ENCODE measurements at regions not wholly inside any gene's neighbourhood (a gene's known extent, or its start where the extent isn't known, plus 50 kb on each side); places are given as distances from the start of the nearest gene placed in this dataset.

- TF ChIP-seq, protein P1, sequence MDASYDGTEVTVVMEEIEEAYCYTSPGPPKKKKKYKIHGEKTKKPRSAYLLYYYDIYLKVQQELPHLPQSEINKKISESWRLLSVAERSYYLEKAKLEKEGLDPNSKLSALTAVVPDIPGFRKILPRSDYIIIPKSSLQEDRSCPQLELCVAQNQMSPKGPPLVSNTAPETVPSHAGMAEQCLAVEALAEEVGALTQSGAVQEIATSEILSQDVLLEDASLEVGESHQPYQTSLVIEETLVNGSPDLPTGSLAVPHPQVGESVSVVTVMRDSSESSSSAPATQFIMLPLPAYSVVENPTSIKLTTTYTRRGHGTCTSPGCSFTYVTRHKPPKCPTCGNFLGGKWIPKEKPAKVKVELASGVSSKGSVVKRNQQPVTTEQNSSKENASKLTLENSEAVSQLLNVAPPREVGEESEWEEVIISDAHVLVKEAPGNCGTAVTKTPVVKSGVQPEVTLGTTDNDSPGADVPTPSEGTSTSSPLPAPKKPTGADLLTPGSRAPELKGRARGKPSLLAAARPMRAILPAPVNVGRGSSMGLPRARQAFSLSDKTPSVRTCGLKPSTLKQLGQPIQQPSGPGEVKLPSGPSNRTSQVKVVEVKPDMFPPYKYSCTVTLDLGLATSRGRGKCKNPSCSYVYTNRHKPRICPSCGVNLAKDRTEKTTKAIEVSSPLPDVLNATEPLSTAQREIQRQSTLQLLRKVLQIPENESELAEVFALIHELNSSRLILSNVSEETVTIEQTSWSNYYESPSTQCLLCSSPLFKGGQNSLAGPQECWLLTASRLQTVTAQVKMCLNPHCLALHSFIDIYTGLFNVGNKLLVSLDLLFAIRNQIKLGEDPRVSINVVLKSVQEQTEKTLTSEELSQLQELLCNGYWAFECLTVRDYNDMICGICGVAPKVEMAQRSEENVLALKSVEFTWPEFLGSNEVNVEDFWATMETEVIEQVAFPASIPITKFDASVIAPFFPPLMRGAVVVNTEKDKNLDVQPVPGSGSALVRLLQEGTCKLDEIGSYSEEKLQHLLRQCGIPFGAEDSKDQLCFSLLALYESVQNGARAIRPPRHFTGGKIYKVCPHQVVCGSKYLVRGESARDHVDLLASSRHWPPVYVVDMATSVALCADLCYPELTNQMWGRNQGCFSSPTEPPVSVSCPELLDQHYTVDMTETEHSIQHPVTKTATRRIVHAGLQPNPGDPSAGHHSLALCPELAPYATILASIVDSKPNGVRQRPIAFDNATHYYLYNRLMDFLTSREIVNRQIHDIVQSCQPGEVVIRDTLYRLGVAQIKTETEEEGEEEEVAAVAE (CRISPR knock-in tag; IDR thresholded peaks at IDR 0.05; ENCODE audit: borderline replicate concordance), result no peak
- TF ChIP-seq ARHGAP35 (CRISPR knock-in tag; IDR thresholded peaks at IDR 0.05; ENCODE audit: borderline replicate concordance), result no peak
- TF ChIP-seq ZFP36L2 (CRISPR knock-in tag; IDR thresholded peaks at IDR 0.05), result no peak
- TF ChIP-seq, protein P2, sequence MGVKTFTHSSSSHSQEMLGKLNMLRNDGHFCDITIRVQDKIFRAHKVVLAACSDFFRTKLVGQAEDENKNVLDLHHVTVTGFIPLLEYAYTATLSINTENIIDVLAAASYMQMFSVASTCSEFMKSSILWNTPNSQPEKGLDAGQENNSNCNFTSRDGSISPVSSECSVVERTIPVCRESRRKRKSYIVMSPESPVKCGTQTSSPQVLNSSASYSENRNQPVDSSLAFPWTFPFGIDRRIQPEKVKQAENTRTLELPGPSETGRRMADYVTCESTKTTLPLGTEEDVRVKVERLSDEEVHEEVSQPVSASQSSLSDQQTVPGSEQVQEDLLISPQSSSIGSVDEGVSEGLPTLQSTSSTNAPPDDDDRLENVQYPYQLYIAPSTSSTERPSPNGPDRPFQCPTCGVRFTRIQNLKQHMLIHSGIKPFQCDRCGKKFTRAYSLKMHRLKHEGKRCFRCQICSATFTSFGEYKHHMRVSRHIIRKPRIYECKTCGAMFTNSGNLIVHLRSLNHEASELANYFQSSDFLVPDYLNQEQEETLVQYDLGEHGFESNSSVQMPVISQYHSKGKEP (CRISPR knock-in tag; IDR thresholded peaks at IDR 0.05), result no peak
- TF ChIP-seq, protein P3, sequence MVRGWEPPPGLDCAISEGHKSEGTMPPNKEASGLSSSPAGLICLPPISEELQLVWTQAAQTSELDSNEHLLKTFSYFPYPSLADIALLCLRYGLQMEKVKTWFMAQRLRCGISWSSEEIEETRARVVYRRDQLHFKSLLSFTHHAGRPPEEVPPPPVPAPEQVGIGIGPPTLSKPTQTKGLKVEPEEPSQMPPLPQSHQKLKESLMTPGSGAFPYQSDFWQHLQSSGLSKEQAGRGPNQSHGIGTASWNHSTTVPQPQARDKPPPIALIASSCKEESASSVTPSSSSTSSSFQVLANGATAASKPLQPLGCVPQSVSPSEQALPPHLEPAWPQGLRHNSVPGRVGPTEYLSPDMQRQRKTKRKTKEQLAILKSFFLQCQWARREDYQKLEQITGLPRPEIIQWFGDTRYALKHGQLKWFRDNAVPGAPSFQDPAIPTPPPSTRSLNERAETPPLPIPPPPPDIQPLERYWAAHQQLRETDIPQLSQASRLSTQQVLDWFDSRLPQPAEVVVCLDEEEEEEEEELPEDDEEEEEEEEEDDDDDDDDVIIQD (CRISPR knock-in tag; IDR thresholded peaks at IDR 0.05; ENCODE audit: low read depth), result no peak
- TF ChIP-seq, protein P4, sequence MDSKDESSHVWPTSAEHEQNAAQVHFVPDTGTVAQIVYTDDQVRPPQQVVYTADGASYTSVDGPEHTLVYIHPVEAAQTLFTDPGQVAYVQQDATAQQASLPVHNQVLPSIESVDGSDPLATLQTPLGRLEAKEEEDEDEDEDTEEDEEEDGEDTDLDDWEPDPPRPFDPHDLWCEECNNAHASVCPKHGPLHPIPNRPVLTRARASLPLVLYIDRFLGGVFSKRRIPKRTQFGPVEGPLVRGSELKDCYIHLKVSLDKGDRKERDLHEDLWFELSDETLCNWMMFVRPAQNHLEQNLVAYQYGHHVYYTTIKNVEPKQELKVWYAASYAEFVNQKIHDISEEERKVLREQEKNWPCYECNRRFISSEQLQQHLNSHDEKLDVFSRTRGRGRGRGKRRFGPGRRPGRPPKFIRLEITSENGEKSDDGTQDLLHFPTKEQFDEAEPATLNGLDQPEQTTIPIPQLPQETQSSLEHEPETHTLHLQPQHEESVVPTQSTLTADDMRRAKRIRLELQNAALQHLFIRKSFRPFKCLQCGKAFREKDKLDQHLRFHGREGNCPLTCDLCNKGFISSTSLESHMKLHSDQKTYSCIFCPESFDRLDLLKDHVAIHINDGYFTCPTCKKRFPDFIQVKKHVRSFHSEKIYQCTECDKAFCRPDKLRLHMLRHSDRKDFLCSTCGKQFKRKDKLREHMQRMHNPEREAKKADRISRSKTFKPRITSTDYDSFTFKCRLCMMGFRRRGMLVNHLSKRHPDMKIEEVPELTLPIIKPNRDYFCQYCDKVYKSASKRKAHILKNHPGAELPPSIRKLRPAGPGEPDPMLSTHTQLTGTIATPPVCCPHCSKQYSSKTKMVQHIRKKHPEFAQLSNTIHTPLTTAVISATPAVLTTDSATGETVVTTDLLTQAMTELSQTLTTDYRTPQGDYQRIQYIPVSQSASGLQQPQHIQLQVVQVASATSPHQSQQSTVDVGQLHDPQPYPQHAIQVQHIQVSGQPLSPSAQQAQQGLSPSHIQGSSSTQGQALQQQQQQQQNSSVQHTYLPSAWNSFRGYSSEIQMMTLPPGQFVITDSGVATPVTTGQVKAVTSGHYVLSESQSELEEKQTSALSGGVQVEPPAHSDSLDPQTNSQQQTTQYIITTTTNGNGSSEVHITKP (CRISPR knock-in tag; IDR thresholded peaks at IDR 0.05; ENCODE audit: low read depth), result no peak
These were observed 148.6 kb upstream of the STT3B start (continued) for GRCh38 chr3:31384117-31384516.

Data from HepG2 (cell line).